Head of caudate nucleus (tissue), 42 donors: ENCODE measurements at regions not wholly inside any gene's neighbourhood (a gene's known extent, or its start where the extent isn't known, plus 50 kb on each side); places are given as distances from the start of the nearest gene placed in this dataset.

ENCODE experiments used
- DNase-seq, 42 donors: peaks; one replicate each; pipeline versions ENCODE4 v3.0.0 to v3.0.0-alpha.2; 2020 to 2021; ENCODE audit warnings: mixed read lengths in 7 of 42
- intact Hi-C: fragments of 100-400 bp; cut with DNase I; formaldehyde crosslinking; loops from one replicate; pipeline ENCODE4 v1.15.0; 2022

- intact Hi-C loops: no loop called here
- no peak for DNase-seq
These were observed 433.7 kb downstream of the ARHGEF28 start for GRCh38 chr5:74059706-74060105.

- intact Hi-C loops: no loop called here
- DNase-seq: peak in 7 of 42 donors; percentile 9 to 33 (median 12)
These were observed 430.8 kb downstream of the ARHGEF28 start for GRCh38 chr5:74056789-74057164.

GRCh38 chr5:74056107-74056788, 430.3 kb downstream of the ARHGEF28 start:
- intact Hi-C loops: no loop called here
- DNase-seq: no peak

GRCh38 chr5:74055486-74056106, 429.6 kb downstream of the ARHGEF28 start:
- DNase-seq: peak in 1 of 42 donors; percentile 15
- intact Hi-C loops: no loop called here

- intact Hi-C loops: no loop called here
- DNase-seq: no peak
These were observed 428.8 kb downstream of the ARHGEF28 start for GRCh38 chr5:74054641-74055421.

GRCh38 chr5:74054139-74054538, 428.1 kb downstream of the ARHGEF28 start:
- DNase-seq: no peak
- intact Hi-C loops: no loop called here

- intact Hi-C loops: no loop called here
- no peak for DNase-seq
These were observed 426.6 kb downstream of the ARHGEF28 start for GRCh38 chr5:74052441-74053221.

- intact Hi-C loops: no loop called here
These were observed 425.1 kb downstream of the ARHGEF28 start for GRCh38 chr5:74051076-74051475.

GRCh38 chr5:74044936-74045335, 418.9 kb downstream of the ARHGEF28 start:
- intact Hi-C loops: no loop called here

More at GRCh38 chr5:74051076-74051475, 425.1 kb downstream of the ARHGEF28 start:
- no peak for DNase-seq

GRCh38 chr5:74042959-74043358, 417.0 kb downstream of the ARHGEF28 start:
- DNase-seq: no peak
- intact Hi-C loops: no loop called here

More at GRCh38 chr5:74044936-74045335, 418.9 kb downstream of the ARHGEF28 start:
- no peak for DNase-seq

- no peak for DNase-seq
- intact Hi-C loops: no loop called here
These were observed 416.6 kb downstream of the ARHGEF28 start for GRCh38 chr5:74042559-74042958.

- intact Hi-C loops: no loop called here
- no peak for DNase-seq
These were observed 415.9 kb downstream of the ARHGEF28 start for GRCh38 chr5:74041913-74042312.

GRCh38 chr5:74040811-74041491, 415.0 kb downstream of the ARHGEF28 start:
- no peak for DNase-seq
- intact Hi-C loops: no loop called here

- intact Hi-C loops: no loop called here
- DNase-seq: no peak
These were observed 414.1 kb downstream of the ARHGEF28 start for GRCh38 chr5:74040065-74040551.

- intact Hi-C loops: no loop called here
- DNase-seq: no peak
These were observed 411.3 kb downstream of the ARHGEF28 start for GRCh38 chr5:74037321-74037720.

GRCh38 chr5:74035521-74035937, 409.5 kb downstream of the ARHGEF28 start:
- intact Hi-C loops: no loop called here
- peak in 22 of 42 donors; percentile 8 to 75 (median 37) for DNase-seq

- intact Hi-C loops: loop anchor here (5.0 kb wide), 1 partner anchor 613 kb away; no protein-coding TSS in a partner anchor
- peak in 38 of 42 donors; percentile 11 to 81 (median 48) for DNase-seq
These were observed 408.7 kb downstream of the ARHGEF28 start for GRCh38 chr5:74034733-74035132.

- intact Hi-C loops: loop anchor here (5.0 kb wide), 1 partner anchor 615 kb away; no protein-coding TSS in a partner anchor
These were observed 406.6 kb downstream of the ARHGEF28 start for GRCh38 chr5:74032617-74033016.

More at GRCh38 chr5:74032617-74033016, 406.6 kb downstream of the ARHGEF28 start:
- DNase-seq: no peak
